WTC11 (cell line): ENCODE measurements at regions not wholly inside any gene's neighbourhood (a gene's known extent, or its start where the extent isn't known, plus 50 kb on each side); places are given as distances from the start of the nearest gene placed in this dataset.

Experiments
- ATAC-seq: fragments of 200-7000 bp; cut with Tn5 transposase; 2 replicates; pipeline ENCODE4 v1.10.0; 2021; ENCODE audit warnings: mild to moderate bottlenecking, moderate library complexity
- CTCF ChIA-PET: fragments of 300-600 bp; sonication (Branson Sonifier 250); formaldehyde crosslinking; loops from one replicate; lab custom pipeline; 2021; ENCODE audit warnings: antibody characterized with exemption; lab: Charles Lee
- POLR2A ChIA-PET: fragments of 350-600 bp; sonication (Branson Sonifier 250); formaldehyde crosslinking; loops from one replicate; lab custom pipeline; 2021; ENCODE audit warnings: antibody characterized with exemption; lab: Charles Lee
- DNase-seq: peaks from one replicate; pipeline ENCODE4 v3.0.0; 2021; ENCODE audit warnings: low spot score
- H3K27ac Mint-ChIP-seq: 2 replicates; pipeline ENCODE4 v1.8.0; 2021; ENCODE audit warnings: mixed read lengths
- H3K27me3 Mint-ChIP-seq: 2 replicates; pipeline ENCODE4 v1.8.0; 2021; ENCODE audit warnings: low read depth, mild to moderate bottlenecking, moderate library complexity, mixed read lengths
- H3K36me3 Mint-ChIP-seq: 2 replicates; pipeline ENCODE4 v1.8.0; 2021; ENCODE audit warnings: mixed read lengths
- H3K4me1 Mint-ChIP-seq: 2 replicates; pipeline ENCODE4 v1.8.0; 2022; ENCODE audit warnings: mixed read lengths
- H3K4me3 Mint-ChIP-seq: 2 replicates; pipeline ENCODE4 v1.8.0; 2021; ENCODE audit warnings: mild to moderate bottlenecking, moderate library complexity, mixed read lengths
- H3K9me3 Mint-ChIP-seq: 2 replicates; pipeline ENCODE4 v1.8.0; 2021; ENCODE audit warnings: mixed read lengths
- CREM ChIP-seq: sonication (generic); formaldehyde crosslinking; IDR thresholded peaks from 2 replicates; pipeline ENCODE4 v1.8.1; 2022; ENCODE audit warnings: mild to moderate bottlenecking, missing genetic modification reagents, moderate library complexity
- NFATC4 ChIP-seq: fragments of 250-450 bp; sonication (Bioruptor Pico); IDR thresholded peaks from 2 replicates; pipeline ENCODE4 v1.9.0; 2021; ENCODE audit warnings: mild to moderate bottlenecking
- NR2C2 ChIP-seq: sonication (generic); formaldehyde crosslinking; IDR thresholded peaks from 2 replicates; pipeline ENCODE4 v1.8.0; 2022; ENCODE audit warnings: mild to moderate bottlenecking, missing genetic modification reagents
- OVOL2 ChIP-seq: fragments of 250-450 bp; sonication (Bioruptor Pico); IDR thresholded peaks from 2 replicates; pipeline ENCODE4 v1.9.0; 2021; ENCODE audit warnings: mild to moderate bottlenecking, borderline replicate concordance
- TF ChIP-seq, protein P1 (sequence below): sonication (generic); formaldehyde crosslinking; IDR thresholded peaks from 2 replicates; pipeline ENCODE4 v1.8.1; 2022; ENCODE audit warnings: low read depth, mild to moderate bottlenecking, moderate library complexity, missing genetic modification reagents, borderline replicate concordance
- TF ChIP-seq, protein P2 (sequence below): sonication (generic); formaldehyde crosslinking; IDR thresholded peaks from 2 replicates; pipeline ENCODE4 v1.8.0; 2023; ENCODE audit warnings: missing genetic modification reagents
- TF ChIP-seq, protein P3 (sequence below): sonication (generic); formaldehyde crosslinking; IDR thresholded peaks from 2 replicates; pipeline ENCODE4 v1.8.1; 2022; ENCODE audit warnings: mild to moderate bottlenecking, missing genetic modification reagents, moderate library complexity, borderline replicate concordance
- TF ChIP-seq, protein P4 (sequence below): sonication (generic); formaldehyde crosslinking; IDR thresholded peaks from 2 replicates; pipeline ENCODE4 v1.8.1; 2022; ENCODE audit warnings: missing genetic modification reagents, borderline replicate concordance
- TF ChIP-seq, protein P5 (sequence below): fragments of 200-600 bp; IDR thresholded peaks from 2 replicates; pipeline ENCODE4 v1.8.0; 2022; ENCODE audit warnings: antibody characterized with exemption

DNA sequence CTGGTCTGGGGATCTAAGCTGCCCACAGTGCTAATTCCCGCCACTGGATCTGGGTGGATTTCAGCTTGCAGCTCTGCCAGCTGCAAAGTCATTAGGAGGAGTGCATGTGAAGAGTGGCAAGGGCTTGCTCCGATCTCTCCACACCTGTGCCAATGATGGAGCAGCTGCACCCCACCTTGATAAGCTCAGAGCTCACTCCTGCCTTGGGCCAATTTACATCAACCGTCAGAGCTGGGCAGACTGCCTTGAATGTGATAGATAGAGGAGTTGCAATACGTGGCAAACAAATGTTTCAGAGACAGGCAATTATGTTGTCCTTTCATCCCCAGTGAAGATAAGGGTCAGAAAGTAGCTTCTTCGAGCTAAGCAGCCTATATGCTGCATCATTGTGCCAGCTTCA lies 379.9 kb downstream of the SH2D4B start:
- H3K9me3 Mint-ChIP-seq = peaks cover 10% of the 10 kb centered on the region
- no peak for DNase-seq
- ChIA-PET CTCF (interaction anchor here (0.5 to 1.5 kb wide), 6 partner anchors 9 to 255 kb away, joined by 3 to 5 read pairs (median 3); no protein-coding TSS in a partner anchor), POLR2A (no interaction called here)
- H3K4me1 Mint-ChIP-seq = peaks cover 24% of the 10 kb centered on the region
- H3K27me3 Mint-ChIP-seq = no peaks in the 10 kb centered on the region; the same call in 1 of the 2 replicates
- peaks cover 4% of the 10 kb centered on the region for H3K36me3 Mint-ChIP-seq
- TF ChIP-seq CREM (CRISPR knock-in tag) = no peak
- TF ChIP-seq, protein P1, sequence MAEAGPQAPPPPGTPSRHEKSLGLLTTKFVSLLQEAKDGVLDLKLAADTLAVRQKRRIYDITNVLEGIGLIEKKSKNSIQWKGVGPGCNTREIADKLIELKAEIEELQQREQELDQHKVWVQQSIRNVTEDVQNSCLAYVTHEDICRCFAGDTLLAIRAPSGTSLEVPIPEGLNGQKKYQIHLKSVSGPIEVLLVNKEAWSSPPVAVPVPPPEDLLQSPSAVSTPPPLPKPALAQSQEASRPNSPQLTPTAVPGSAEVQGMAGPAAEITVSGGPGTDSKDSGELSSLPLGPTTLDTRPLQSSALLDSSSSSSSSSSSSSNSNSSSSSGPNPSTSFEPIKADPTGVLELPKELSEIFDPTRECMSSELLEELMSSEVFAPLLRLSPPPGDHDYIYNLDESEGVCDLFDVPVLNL (CRISPR knock-in tag) = no peak
- no peak overlapping the region for H3K27ac Mint-ChIP-seq
- ATAC-seq = peak; percentile 30; the same call in 1 of the 2 replicates
- H3K4me3 Mint-ChIP-seq = no peak overlapping the region

DNA sequence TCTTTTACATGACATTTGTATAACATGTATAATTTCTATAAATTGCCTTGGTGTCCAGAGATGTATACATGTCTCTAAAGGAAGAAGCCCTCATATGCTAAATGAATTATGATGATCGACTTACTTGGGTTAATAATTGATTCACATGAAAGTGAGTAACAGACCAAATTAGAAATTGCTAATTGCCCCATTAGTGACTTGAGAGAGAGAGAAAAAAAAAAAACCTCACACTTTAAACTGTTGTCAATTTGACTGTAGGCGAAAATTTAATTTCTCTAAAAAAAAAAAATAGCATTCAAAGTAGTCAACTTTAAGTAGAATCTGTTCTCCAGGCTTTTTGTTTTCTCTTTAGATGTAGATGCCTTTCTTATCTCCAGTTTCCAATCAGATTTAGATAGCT lies 383.3 kb downstream of the SH2D4B start:
- POLR2A ChIA-PET = no interaction called here
- H3K9me3 Mint-ChIP-seq = peaks cover 10% of the 10 kb centered on the region
- peaks cover 4% of the 10 kb centered on the region for H3K36me3 Mint-ChIP-seq
- TF ChIP-seq NFATC4 (CRISPR knock-in tag) = no peak
- TF ChIP-seq, protein P2, sequence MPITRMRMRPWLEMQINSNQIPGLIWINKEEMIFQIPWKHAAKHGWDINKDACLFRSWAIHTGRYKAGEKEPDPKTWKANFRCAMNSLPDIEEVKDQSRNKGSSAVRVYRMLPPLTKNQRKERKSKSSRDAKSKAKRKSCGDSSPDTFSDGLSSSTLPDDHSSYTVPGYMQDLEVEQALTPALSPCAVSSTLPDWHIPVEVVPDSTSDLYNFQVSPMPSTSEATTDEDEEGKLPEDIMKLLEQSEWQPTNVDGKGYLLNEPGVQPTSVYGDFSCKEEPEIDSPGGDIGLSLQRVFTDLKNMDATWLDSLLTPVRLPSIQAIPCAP = no peak
- TF ChIP-seq, protein P3, sequence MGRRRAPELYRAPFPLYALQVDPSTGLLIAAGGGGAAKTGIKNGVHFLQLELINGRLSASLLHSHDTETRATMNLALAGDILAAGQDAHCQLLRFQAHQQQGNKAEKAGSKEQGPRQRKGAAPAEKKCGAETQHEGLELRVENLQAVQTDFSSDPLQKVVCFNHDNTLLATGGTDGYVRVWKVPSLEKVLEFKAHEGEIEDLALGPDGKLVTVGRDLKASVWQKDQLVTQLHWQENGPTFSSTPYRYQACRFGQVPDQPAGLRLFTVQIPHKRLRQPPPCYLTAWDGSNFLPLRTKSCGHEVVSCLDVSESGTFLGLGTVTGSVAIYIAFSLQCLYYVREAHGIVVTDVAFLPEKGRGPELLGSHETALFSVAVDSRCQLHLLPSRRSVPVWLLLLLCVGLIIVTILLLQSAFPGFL (CRISPR knock-in tag) = no peak
- TF ChIP-seq, all 79 proteins: peak for 0
- CTCF ChIA-PET = no interaction called here
- Mint-ChIP-seq H3K4me1 (peaks cover 24% of the 10 kb centered on the region), H3K27me3 (no peaks in the 10 kb centered on the region; the same call in 1 of the 2 replicates), H3K4me3 (no peak overlapping the region), H3K27ac (no peak overlapping the region)
- ATAC-seq (no peak), DNase-seq (no peak)

DNA sequence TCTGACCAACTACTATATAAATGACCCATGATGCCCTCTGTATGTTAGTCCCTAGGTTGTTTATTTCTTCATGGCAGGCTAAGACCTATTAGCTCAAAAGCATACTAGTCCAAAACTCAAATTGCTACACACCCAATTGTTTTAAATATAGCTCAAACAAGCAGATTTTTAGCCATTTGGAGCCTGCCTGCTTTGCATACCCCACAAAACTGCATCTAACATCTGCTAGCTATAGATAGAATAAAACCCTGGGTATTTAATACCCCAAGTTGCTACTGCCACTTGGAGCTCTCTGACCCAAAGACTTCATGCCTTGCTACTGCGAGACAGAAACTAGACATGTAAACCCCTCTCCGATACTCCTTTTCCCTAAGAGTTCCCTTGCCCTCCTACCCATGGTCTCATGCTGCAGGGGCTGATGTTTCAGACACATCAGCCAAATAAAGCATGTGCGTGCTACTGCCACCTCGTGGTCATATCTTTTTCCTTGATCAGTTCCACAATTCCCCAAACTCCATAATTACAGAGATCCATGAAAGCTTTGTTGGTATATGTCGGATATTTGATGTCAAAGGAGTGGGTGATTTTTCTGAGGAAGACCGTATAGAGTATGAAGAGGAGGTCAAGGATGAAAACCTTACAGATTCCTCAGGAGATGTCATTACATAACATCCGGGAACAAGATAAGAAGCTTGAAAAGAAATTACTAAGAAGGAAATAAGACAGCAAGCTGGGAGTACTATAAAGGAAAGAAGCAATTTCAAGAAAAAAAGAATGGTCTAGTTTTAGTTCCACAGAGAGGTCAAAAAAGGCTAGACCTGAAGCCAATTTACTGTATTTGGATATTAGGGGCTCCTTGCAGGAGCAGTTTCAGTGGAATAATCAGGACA lies 386.6 kb downstream of the SH2D4B start:
- H3K36me3 Mint-ChIP-seq = peaks cover 9% of the 10 kb centered on the region
- CTCF ChIA-PET = interaction anchor here (0.6 to 5.0 kb wide), 30 partner anchors 13 to 516 kb away, joined by 3 to 47 read pairs (median 4); no protein-coding TSS in a partner anchor

DNA sequence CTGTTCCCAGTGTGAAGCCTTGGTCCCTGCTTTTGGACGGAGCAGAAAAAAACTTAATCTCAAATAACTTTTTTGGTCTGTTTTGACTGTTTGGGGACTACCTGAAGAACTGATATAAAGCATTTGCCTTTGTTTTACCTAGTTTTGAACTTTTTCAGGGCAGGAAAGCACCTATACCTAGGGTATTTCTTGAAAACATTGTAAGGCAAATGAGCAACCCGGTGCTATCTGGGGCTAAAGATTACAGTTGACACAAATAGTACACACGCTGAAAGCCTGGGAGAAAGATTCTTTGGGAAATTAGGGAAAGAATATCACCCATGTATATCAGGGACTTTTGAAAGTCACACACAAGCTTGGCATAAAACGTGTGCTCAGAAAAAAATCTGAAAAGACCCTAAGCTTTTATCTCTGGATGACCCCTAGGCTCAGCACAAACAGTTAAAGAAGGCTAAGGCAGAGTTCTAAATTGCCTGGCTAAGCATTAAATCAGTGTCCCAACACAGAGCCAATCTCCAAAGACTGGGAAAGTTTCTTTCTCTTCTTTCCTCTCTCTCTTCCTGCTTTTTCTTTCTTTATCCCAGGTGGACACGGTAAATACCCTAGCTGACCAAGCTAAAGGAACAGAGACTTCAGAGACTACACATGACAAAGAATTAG lies 389.8 kb downstream of the SH2D4B start:
- peaks cover 6% of the 10 kb centered on the region; the same call in 1 of the 2 replicates for H3K36me3 Mint-ChIP-seq
- TF ChIP-seq, protein P4, sequence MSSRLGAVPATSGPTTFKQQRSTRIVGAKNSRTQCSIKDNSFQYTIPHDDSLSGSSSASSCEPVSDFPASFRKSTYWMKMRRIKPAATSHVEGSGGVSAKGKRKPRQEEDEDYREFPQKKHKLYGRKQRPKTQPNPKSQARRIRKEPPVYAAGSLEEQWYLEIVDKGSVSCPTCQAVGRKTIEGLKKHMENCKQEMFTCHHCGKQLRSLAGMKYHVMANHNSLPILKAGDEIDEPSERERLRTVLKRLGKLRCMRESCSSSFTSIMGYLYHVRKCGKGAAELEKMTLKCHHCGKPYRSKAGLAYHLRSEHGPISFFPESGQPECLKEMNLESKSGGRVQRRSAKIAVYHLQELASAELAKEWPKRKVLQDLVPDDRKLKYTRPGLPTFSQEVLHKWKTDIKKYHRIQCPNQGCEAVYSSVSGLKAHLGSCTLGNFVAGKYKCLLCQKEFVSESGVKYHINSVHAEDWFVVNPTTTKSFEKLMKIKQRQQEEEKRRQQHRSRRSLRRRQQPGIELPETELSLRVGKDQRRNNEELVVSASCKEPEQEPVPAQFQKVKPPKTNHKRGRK (CRISPR knock-in tag) = 0 out of 2 replicates have a peak, but pooled peaks have one; percentile 19
- no peak for TF ChIP-seq NR2C2 (CRISPR knock-in tag)
- TF ChIP-seq, all 79 proteins: peak for 1
- Mint-ChIP-seq H3K4me1 (peaks cover 44% of the 10 kb centered on the region), H3K27ac (peak overlapping the region; percentile 92), H3K9me3 (peaks cover 7% of the 10 kb centered on the region; the same call in 1 of the 2 replicates), H3K27me3 (no peaks in the 10 kb centered on the region; the same call in 1 of the 2 replicates), H3K4me3 (0 out of 2 replicates have a peak overlapping the region, but pooled peaks have one; percentile 2)
- DNase-seq (no peak), ATAC-seq (peak; percentile 67)
- ChIA-PET CTCF (interaction anchor here (0.6 to 5.0 kb wide), 10 partner anchors 10 to 549 kb away, joined by 3 to 47 read pairs (median 5); no protein-coding TSS in a partner anchor), POLR2A (no interaction called here)

More for the DNA sequence above, 386.6 kb downstream of the SH2D4B start:
- TF ChIP-seq, protein P5, sequence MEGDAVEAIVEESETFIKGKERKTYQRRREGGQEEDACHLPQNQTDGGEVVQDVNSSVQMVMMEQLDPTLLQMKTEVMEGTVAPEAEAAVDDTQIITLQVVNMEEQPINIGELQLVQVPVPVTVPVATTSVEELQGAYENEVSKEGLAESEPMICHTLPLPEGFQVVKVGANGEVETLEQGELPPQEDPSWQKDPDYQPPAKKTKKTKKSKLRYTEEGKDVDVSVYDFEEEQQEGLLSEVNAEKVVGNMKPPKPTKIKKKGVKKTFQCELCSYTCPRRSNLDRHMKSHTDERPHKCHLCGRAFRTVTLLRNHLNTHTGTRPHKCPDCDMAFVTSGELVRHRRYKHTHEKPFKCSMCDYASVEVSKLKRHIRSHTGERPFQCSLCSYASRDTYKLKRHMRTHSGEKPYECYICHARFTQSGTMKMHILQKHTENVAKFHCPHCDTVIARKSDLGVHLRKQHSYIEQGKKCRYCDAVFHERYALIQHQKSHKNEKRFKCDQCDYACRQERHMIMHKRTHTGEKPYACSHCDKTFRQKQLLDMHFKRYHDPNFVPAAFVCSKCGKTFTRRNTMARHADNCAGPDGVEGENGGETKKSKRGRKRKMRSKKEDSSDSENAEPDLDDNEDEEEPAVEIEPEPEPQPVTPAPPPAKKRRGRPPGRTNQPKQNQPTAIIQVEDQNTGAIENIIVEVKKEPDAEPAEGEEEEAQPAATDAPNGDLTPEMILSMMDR = peak; percentile 45
- no peak for TF ChIP-seq OVOL2 (CRISPR knock-in tag)
- no peaks in the 10 kb centered on the region; the same call in 1 of the 2 replicates for H3K27me3 Mint-ChIP-seq
- POLR2A ChIA-PET = no interaction called here
- peak; percentile 86 for ATAC-seq
- peaks cover 18% of the 10 kb centered on the region for H3K9me3 Mint-ChIP-seq
- peaks cover 44% of the 10 kb centered on the region for H3K4me1 Mint-ChIP-seq
- peak; percentile 69 for DNase-seq
- no peak overlapping the region for H3K4me3 Mint-ChIP-seq
- H3K27ac Mint-ChIP-seq = no peak overlapping the region
